HCT116 (cell line): ENCODE measurements at regions not wholly inside any gene's neighbourhood (a gene's known extent, or its start where the extent isn't known, plus 50 kb on each side); places are given as distances from the start of the nearest gene placed in this dataset.

Experiments
- ATAC-seq: fragments of 200-7000 bp; cut with Tn5 transposase; 2 replicates; pipeline ENCODE4 v1.9.1; 2020; ENCODE audit warnings: mild to moderate bottlenecking, moderate library complexity
- BruUV-seq: library from RNA; stranded (reverse); fragments of 400-500 nt; replicated peaks from 2 replicates; lab custom pipeline; 2021; lab: Mats Ljungman, UMichigan
- CTCF ChIA-PET: fragments of 300-600 bp; sonication (Branson Sonifier 250); formaldehyde crosslinking; loops from one replicate; lab custom pipeline; 2021; ENCODE audit warnings: antibody characterized with exemption; lab: Charles Lee
- POLR2A ChIA-PET: fragments of 300-600, 350-600 bp; sonication (Branson Sonifier 250); formaldehyde crosslinking; loops from one replicate; lab custom pipeline; 2021; ENCODE audit warnings: antibody characterized with exemption; lab: Charles Lee
- RAD21 ChIA-PET, 2 experiments: fragments of 300-600 bp; sonication (Branson Sonifier 250); formaldehyde crosslinking; loops; one replicate each; lab custom pipeline; 2023; ENCODE audit warnings: low total read pairs in 2 of 2; ENCODE audit not compliant: uncharacterized antibody in 2 of 2, unreplicated experiment in 2 of 2, low non-redundant PET in 1 of 2; lab: Charles Lee
- DNase-seq: peaks from one replicate; pipeline ENCODE4 v3.0.0-alpha.2; 2010; ENCODE audit warnings: low read depth, low spot score
- H2AFZ ChIP-seq: fragments of 200-600 bp; shearing (Covaris generic), sonication (generic); 2 replicates; pipeline ENCODE4 v1.6.1; 2017; ENCODE audit warnings: low read depth, mixed run types, mixed read lengths, antibody characterized with exemption, low read length; ENCODE audit not compliant: poor library complexity, severe bottlenecking
- H3K27ac ChIP-seq: 2 replicates; pipeline ENCODE4 v1.5.1; 2012; ENCODE audit warnings: low read depth, low read length
- H3K27me3 ChIP-seq: fragments of 200-600 bp; sonication (generic); 2 replicates; pipeline ENCODE4 v1.6.1; 2016; ENCODE audit warnings: mixed run types, low read length, mixed read lengths; ENCODE audit not compliant: insufficient read depth
- H3K36me3 ChIP-seq, 2 experiments: fragments of 200-500 bp in 1 of 2; fragments of 200-600 bp in 1 of 2; sonication (Bioruptor generic) in 1 of 2; sonication (generic) in 1 of 2; 2 replicates each; pipeline versions ENCODE4 v1.5.1 to v1.6.1; 2014 to 2016; ENCODE audit warnings: low read length in 2 of 2, inconsistent platforms in 1 of 2, mixed read lengths in 1 of 2, mixed run types in 1 of 2; ENCODE audit not compliant: insufficient read depth in 2 of 2, control insufficient read depth in 1 of 2
- H3K4me1 ChIP-seq, 2 experiments: fragments of 200-600 bp in 1 of 2; sonication (generic) in 1 of 2; 2 replicates each; pipeline versions ENCODE4 v1.5.1 to v1.6.1; 2012 to 2017; ENCODE audit warnings: low read length in 2 of 2, inconsistent platforms in 1 of 2, mild to moderate bottlenecking in 1 of 2, mixed read lengths in 1 of 2, mixed run types in 1 of 2, moderate library complexity in 1 of 2; ENCODE audit not compliant: insufficient read depth in 2 of 2, control insufficient read depth in 1 of 2
- H3K4me2 ChIP-seq: fragments of 200-600 bp; sonication (generic); 2 replicates; pipeline ENCODE4 v1.6.1; 2017; ENCODE audit warnings: mixed run types, low read length, mixed read lengths
- H3K4me3 ChIP-seq, 2 experiments: fragments of 200-600 bp in 1 of 2; sonication (generic) in 1 of 2; replicated peaks in 1 of 2; 2 replicates each; pipeline ENCODE4 v1.5.1; 2011 to 2016; ENCODE audit warnings: low read length in 2 of 2, control low read depth in 1 of 2, low read depth in 1 of 2, mild to moderate bottlenecking in 1 of 2, mixed read lengths in 1 of 2, mixed run types in 1 of 2
- H3K79me2 ChIP-seq: fragments of 200-600 bp; sonication (generic); 2 replicates; pipeline ENCODE4 v1.6.1; 2017; ENCODE audit warnings: mild to moderate bottlenecking, mixed run types, low read length, moderate library complexity, mixed read lengths; ENCODE audit not compliant: insufficient read depth
- H3K9ac ChIP-seq: fragments of 200-600 bp; sonication (generic); 2 replicates; pipeline ENCODE4 v1.6.1; 2016; ENCODE audit warnings: low read length, mixed read lengths
- H3K9me2 ChIP-seq: fragments of 200-600 bp; sonication (generic), shearing (Covaris generic); 2 replicates; pipeline ENCODE4 v1.6.1; 2017; ENCODE audit warnings: mixed run types, mild to moderate bottlenecking, moderate library complexity; ENCODE audit not compliant: insufficient read depth
- H3K9me3 ChIP-seq, 2 experiments: fragments of 200-500 bp in 1 of 2; fragments of 200-600 bp in 1 of 2; sonication (Bioruptor generic) in 1 of 2; sonication (generic) in 1 of 2; 2 replicates each; pipeline ENCODE4 v1.6.1; 2014 to 2017; ENCODE audit warnings: low read length in 2 of 2, mixed read lengths in 2 of 2, inconsistent platforms in 1 of 2, low read depth in 1 of 2, mild to moderate bottlenecking in 1 of 2, mixed run types in 1 of 2, moderate library complexity in 1 of 2; ENCODE audit not compliant: control insufficient read depth in 1 of 2, insufficient read depth in 1 of 2
- H4K20me1 ChIP-seq: fragments of 200-600 bp; sonication (generic), shearing (Covaris generic); 2 replicates; pipeline ENCODE4 v1.6.1; 2017; ENCODE audit warnings: mixed run types, mild to moderate bottlenecking, moderate library complexity; ENCODE audit not compliant: insufficient read depth
- CBX3 ChIP-seq: IDR thresholded peaks from 2 replicates; pipeline ENCODE4 v1.6.1; 2012; ENCODE audit warnings: low read depth
- CEBPB ChIP-seq: IDR thresholded peaks from 2 replicates; pipeline ENCODE4 v1.6.1; 2012; ENCODE audit warnings: low read depth
- ELF1 ChIP-seq: IDR thresholded peaks from 2 replicates; pipeline ENCODE4 v1.6.1; 2012; ENCODE audit warnings: low read depth, borderline replicate concordance
- EZH2 ChIP-seq: fragments of 200-600 bp; sonication (generic); IDR thresholded peaks from 2 replicates; pipeline ENCODE4 v1.6.1; 2017; ENCODE audit warnings: antibody characterized with exemption, mixed run types
- JUND ChIP-seq: IDR thresholded peaks from 2 replicates; pipeline ENCODE4 v1.6.1; 2012
- POLR2AphosphoS5 ChIP-seq: IDR thresholded peaks from 2 replicates; pipeline ENCODE4 v1.6.1; 2011; ENCODE audit warnings: mild to moderate bottlenecking, low read depth, low read length, moderate library complexity
- RAD21 ChIP-seq: IDR thresholded peaks from 2 replicates; pipeline ENCODE4 v1.6.1; 2012; ENCODE audit warnings: low read depth, mild to moderate bottlenecking
- SRF ChIP-seq: IDR thresholded peaks from 2 replicates; pipeline ENCODE4 v1.6.1; 2012; ENCODE audit warnings: low read depth
- TCF7L2 ChIP-seq: IDR thresholded peaks from 2 replicates; pipeline ENCODE4 v1.7.0; 2011; ENCODE audit warnings: borderline replicate concordance, inconsistent platforms; ENCODE audit not compliant: insufficient read depth, insufficient read length; ENCODE audit errors: extremely low read depth
- ZFX ChIP-seq: fragments of 450-650 bp; IDR thresholded peaks from 2 replicates; pipeline ENCODE4 v1.6.1; 2017
- intact Hi-C: fragments of 100-400 bp; cut with micrococcal nuclease; formaldehyde crosslinking; loops from 2 replicates; pipeline ENCODE4 v1.10.0; 2022
- TF ChIP-seq, protein P1 (sequence below): IDR thresholded peaks from 2 replicates; pipeline ENCODE4 v1.6.1; 2011; ENCODE audit warnings: mild to moderate bottlenecking, low read length, moderate library complexity; ENCODE audit not compliant: insufficient replicate concordance; ENCODE audit errors: extremely low read depth
- TF ChIP-seq, protein P2 (sequence below): IDR thresholded peaks from 2 replicates; pipeline ENCODE4 v1.6.1; 2012
- TF ChIP-seq, protein P3 (sequence below): IDR thresholded peaks from 2 replicates; pipeline ENCODE4 v1.6.1; 2012; ENCODE audit warnings: low read depth
- TF ChIP-seq, protein P4 (sequence below): IDR thresholded peaks from 2 replicates; pipeline ENCODE4 v1.6.1; 2012

DNA sequence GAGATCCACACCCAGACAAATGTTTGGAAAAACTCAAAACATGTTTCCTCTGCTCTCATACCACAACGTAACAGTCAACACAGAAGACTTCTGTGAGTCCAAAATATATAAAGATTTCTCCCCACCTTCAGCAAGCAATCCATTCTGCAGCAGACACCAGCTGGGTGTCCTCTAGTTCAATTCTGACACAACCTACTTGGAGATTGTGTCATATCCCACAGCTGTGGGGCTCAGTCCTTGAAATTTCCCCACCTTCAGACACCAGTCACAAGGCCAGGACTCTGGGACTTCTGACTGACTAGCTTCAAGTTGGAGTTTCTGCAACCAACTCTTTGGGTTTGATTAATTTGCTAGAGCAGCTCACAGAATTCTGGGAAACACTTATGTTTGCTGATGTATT is 244.8 kb upstream of the CDYL start:
- no peaks in the 10 kb centered on the region for H3K4me1 ChIP-seq
- CTCF ChIA-PET, result no interaction called here
- BruUV-seq, result no TSS peak

DNA sequence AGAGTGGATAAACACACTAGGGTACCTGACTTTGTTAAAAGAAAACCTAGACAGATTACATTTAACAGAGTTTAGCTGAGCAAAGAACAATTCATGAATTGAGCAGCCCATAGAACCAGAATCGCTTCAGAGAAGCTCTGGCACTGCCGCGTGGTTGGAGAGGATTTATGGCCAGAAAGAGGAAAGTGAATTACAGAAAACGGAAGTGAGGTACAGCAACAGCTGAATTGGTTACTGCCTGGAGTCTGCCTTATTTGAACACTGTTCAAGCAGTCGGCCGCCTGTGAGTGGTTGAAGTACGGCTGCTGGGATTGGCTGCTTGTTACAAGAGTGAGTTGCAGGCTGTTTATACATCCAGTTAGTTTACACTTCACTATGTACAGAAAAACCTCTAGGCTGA is 253.8 kb upstream of the CDYL start:
- H4K20me1 ChIP-seq, result no peaks in the 10 kb centered on the region
- H3K4me1 ChIP-seq, result no peaks in the 10 kb centered on the region
- no peak for ATAC-seq
- no peak overlapping the region for H3K4me2 ChIP-seq
- intact Hi-C loops, result no loop called here
- H3K27ac ChIP-seq, result no peak overlapping the region
- no peak overlapping the region for H2AFZ ChIP-seq
- ChIA-PET CTCF (no interaction called here), RAD21 (no interaction called here), POLR2A (no interaction called here)
- no peaks in the 10 kb centered on the region for H3K79me2 ChIP-seq
- DNase-seq, result no peak
- TF ChIP-seq, protein P1, sequence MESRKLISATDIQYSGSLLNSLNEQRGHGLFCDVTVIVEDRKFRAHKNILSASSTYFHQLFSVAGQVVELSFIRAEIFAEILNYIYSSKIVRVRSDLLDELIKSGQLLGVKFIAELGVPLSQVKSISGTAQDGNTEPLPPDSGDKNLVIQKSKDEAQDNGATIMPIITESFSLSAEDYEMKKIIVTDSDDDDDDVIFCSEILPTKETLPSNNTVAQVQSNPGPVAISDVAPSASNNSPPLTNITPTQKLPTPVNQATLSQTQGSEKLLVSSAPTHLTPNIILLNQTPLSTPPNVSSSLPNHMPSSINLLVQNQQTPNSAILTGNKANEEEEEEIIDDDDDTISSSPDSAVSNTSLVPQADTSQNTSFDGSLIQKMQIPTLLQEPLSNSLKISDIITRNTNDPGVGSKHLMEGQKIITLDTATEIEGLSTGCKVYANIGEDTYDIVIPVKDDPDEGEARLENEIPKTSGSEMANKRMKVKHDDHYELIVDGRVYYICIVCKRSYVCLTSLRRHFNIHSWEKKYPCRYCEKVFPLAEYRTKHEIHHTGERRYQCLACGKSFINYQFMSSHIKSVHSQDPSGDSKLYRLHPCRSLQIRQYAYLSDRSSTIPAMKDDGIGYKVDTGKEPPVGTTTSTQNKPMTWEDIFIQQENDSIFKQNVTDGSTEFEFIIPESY, result no peak
- no peak for TF ChIP-seq CBX3
- TF ChIP-seq EZH2, result no peak
- TF ChIP-seq JUND, result no peak
- TF ChIP-seq, protein P2, sequence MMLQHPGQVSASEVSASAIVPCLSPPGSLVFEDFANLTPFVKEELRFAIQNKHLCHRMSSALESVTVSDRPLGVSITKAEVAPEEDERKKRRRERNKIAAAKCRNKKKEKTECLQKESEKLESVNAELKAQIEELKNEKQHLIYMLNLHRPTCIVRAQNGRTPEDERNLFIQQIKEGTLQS, result no peak
- no peak for TF ChIP-seq POLR2AphosphoS5
- no peak for TF ChIP-seq RAD21
- TF ChIP-seq TCF7L2, result no peak
- TF ChIP-seq, protein P3, sequence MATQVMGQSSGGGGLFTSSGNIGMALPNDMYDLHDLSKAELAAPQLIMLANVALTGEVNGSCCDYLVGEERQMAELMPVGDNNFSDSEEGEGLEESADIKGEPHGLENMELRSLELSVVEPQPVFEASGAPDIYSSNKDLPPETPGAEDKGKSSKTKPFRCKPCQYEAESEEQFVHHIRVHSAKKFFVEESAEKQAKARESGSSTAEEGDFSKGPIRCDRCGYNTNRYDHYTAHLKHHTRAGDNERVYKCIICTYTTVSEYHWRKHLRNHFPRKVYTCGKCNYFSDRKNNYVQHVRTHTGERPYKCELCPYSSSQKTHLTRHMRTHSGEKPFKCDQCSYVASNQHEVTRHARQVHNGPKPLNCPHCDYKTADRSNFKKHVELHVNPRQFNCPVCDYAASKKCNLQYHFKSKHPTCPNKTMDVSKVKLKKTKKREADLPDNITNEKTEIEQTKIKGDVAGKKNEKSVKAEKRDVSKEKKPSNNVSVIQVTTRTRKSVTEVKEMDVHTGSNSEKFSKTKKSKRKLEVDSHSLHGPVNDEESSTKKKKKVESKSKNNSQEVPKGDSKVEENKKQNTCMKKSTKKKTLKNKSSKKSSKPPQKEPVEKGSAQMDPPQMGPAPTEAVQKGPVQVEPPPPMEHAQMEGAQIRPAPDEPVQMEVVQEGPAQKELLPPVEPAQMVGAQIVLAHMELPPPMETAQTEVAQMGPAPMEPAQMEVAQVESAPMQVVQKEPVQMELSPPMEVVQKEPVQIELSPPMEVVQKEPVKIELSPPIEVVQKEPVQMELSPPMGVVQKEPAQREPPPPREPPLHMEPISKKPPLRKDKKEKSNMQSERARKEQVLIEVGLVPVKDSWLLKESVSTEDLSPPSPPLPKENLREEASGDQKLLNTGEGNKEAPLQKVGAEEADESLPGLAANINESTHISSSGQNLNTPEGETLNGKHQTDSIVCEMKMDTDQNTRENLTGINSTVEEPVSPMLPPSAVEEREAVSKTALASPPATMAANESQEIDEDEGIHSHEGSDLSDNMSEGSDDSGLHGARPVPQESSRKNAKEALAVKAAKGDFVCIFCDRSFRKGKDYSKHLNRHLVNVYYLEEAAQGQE, result no peak
- no peak for TF ChIP-seq SRF
- H3K27me3 ChIP-seq, result no peaks in the 10 kb centered on the region
- H3K9me3 ChIP-seq, result no peaks in the 10 kb centered on the region
- BruUV-seq, result no TSS peak
- no peak overlapping the region for H3K9ac ChIP-seq
- no peak overlapping the region for H3K4me3 ChIP-seq
- no peaks in the 10 kb centered on the region for H3K9me2 ChIP-seq
- H3K36me3 ChIP-seq, result no peaks in the 10 kb centered on the region

More for the DNA sequence above, 244.8 kb upstream of the CDYL start:
- no peak overlapping the region for H3K4me3 ChIP-seq
- H3K9ac ChIP-seq, result no peak overlapping the region
- no peak overlapping the region for H3K4me2 ChIP-seq
- H2AFZ ChIP-seq, result no peak overlapping the region
- H3K36me3 ChIP-seq, result no peaks in the 10 kb centered on the region
- ChIA-PET POLR2A (no interaction called here), RAD21 (no interaction called here)
- no peak overlapping the region for H3K27ac ChIP-seq
- no peaks in the 10 kb centered on the region for H3K9me3 ChIP-seq
- H3K27me3 ChIP-seq, result no peaks in the 10 kb centered on the region
- no peaks in the 10 kb centered on the region for H3K9me2 ChIP-seq
- TF ChIP-seq, protein P4, sequence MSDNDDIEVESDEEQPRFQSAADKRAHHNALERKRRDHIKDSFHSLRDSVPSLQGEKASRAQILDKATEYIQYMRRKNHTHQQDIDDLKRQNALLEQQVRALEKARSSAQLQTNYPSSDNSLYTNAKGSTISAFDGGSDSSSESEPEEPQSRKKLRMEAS, result no peak
- TF ChIP-seq ELF1 (no peak), CEBPB (no peak), ZFX (no peak)
- ATAC-seq, result no peak
- intact Hi-C loops, result no loop called here
- H3K79me2 ChIP-seq, result no peaks in the 10 kb centered on the region
- no peaks in the 10 kb centered on the region for H4K20me1 ChIP-seq
- DNase-seq, result no peak
